ENCODE measurements at regions not wholly inside any gene's neighbourhood (a gene's known extent, or its start where the extent isn't known, plus 50 kb on each side); places are given as distances from the start of the nearest gene placed in this dataset.
"Not testable (repeated sequence)": the region's sequence is repeated elsewhere in the genome, so short reads cannot be mapped to it uniquely, and the experiment has no call there.

DNA sequence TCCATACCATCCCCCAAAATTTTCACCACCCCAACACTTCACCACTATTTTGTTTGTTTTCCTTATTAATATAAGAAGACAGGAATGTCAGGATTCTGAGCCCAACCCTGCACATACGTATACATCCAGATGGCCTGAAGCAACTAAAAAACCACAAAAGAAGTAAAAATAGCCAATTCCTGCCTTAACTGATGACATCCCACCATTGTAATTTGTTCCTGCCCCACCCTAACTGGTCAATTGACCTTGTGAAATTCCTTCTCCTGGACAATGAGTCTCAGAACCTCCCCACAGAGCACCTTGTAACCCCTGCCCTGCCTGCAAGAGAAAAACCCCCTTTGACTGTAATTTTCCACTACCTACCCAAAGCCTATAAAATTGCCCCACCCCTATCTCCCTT lies 132.5 kb downstream of the ZNF675 start:
- intact Hi-C loops (cut with DNase I), result no loop called here
- no peak for DNase-seq
- Histone ChIP-seq H3K4me1 (no peaks in the 10 kb centered on the region), H3K36me3 (no peaks in the 10 kb centered on the region), H3K4me3 (no peak overlapping the region), H3K9me3 (no peaks in the 10 kb centered on the region), H3K27me3 (no peaks in the 10 kb centered on the region), H3K27ac (no peak overlapping the region)
- ATAC-seq, result no peak
- TF ChIP-seq, protein P1, sequence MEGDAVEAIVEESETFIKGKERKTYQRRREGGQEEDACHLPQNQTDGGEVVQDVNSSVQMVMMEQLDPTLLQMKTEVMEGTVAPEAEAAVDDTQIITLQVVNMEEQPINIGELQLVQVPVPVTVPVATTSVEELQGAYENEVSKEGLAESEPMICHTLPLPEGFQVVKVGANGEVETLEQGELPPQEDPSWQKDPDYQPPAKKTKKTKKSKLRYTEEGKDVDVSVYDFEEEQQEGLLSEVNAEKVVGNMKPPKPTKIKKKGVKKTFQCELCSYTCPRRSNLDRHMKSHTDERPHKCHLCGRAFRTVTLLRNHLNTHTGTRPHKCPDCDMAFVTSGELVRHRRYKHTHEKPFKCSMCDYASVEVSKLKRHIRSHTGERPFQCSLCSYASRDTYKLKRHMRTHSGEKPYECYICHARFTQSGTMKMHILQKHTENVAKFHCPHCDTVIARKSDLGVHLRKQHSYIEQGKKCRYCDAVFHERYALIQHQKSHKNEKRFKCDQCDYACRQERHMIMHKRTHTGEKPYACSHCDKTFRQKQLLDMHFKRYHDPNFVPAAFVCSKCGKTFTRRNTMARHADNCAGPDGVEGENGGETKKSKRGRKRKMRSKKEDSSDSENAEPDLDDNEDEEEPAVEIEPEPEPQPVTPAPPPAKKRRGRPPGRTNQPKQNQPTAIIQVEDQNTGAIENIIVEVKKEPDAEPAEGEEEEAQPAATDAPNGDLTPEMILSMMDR (IDR thresholded peaks at IDR 0.05), result no peak

DNA sequence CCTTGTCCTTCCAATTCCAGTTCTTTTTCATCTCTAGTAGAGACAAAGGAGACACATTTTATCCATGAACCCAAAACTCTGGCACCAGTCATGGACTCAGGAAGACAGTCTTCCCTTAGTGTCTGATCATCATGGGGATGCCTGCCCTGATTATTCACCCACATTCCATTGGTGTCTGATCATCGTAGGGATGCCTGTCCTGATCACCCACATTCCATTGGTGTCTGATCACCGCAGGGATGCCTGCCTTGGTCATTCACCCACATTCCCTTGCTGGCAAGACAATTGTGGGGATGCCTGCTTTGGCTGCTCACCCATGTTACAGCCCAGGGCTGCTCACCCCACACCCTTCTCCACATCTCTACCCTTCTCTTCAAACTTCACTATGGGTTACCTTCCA lies 136.9 kb downstream of the ZNF675 start:
- H3K36me3 ChIP-seq; H3K27ac ChIP-seq; H3K4me1 ChIP-seq; DNase-seq; intact Hi-C loops (cut with DNase I); H3K9me3 ChIP-seq; H3K27me3 ChIP-seq; H3K4me3 ChIP-seq; ATAC-seq: not testable (repeated sequence)

GRCh38 chr19:23547816-23548430 lies 139.1 kb downstream of the ZNF675 start:
- Histone ChIP-seq H3K4me1 (no peaks in the 10 kb centered on the region), H3K27ac (no peak overlapping the region), H3K9me3 (no peaks in the 10 kb centered on the region), H3K36me3 (no peaks in the 10 kb centered on the region), H3K4me3 (no peak overlapping the region), H3K27me3 (no peaks in the 10 kb centered on the region)
- intact Hi-C loops (cut with DNase I), result no loop called here
- TF ChIP-seq, protein P1 (IDR thresholded peaks at IDR 0.05), result no peak
- ATAC-seq (no peak), DNase-seq (no peak)

DNA sequence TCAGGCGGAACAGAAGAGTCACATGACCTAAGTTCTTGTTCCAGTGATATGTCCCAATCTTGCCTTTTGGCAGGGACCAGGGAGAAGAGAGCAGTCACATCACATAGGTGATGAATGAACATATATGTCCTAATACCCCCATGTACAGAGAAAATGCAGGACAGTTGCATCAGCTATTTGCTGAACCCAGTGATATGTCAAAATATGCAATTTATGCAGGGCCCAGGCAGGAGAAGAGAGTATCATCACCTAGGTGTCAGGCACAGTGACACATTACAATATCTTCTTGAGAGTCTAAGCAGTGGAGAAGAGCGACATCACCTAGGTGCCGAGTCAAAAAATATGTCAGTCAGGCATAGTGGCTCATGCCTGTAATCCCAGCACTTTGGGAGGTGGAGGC lies 139.9 kb downstream of the ZNF675 start:
- Histone ChIP-seq H3K9me3 (no peaks in the 10 kb centered on the region), H3K4me1 (no peaks in the 10 kb centered on the region), H3K36me3 (no peaks in the 10 kb centered on the region), H3K27ac (no peak overlapping the region), H3K4me3 (no peak overlapping the region), H3K27me3 (no peaks in the 10 kb centered on the region)
- TF ChIP-seq, protein P1 (IDR thresholded peaks at IDR 0.05), result no peak
- DNase-seq, result no peak
- intact Hi-C loops (cut with DNase I), result no loop called here
- ATAC-seq, result no peak

DNA sequence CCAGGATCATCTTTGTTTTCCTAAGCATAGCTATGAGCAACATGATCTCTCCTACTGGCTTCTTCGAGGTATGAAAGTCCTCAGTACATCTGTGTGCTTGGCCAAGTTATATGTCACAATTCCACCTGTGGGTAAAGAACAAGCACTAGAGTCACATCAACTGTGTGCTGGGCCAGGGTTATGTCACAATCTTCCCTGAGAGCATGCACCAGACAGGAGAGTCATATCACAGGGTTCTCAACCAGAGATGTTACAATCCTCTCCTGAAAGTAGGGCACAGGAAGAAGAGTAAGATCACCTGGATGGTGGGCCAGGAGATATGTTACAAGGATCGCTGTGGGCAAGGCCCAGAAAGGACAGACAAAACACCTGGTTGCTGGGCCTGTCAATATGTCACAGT lies 143.7 kb downstream of the ZNF675 start:
- Histone ChIP-seq H3K9me3 (no peaks in the 10 kb centered on the region), H3K27ac (no peak overlapping the region), H3K36me3 (no peaks in the 10 kb centered on the region), H3K4me1 (no peaks in the 10 kb centered on the region), H3K4me3 (no peak overlapping the region), H3K27me3 (no peaks in the 10 kb centered on the region)
- DNase-seq (no peak), ATAC-seq (no peak)
- intact Hi-C loops (cut with DNase I), result no loop called here
- TF ChIP-seq, protein P1 (IDR thresholded peaks at IDR 0.05), result no peak

- Histone ChIP-seq H3K36me3 (no peaks in the 10 kb centered on the region), H3K9me3 (no peaks in the 10 kb centered on the region), H3K27ac (no peak overlapping the region), H3K4me3 (no peak overlapping the region), H3K27me3 (no peaks in the 10 kb centered on the region), H3K4me1 (no peaks in the 10 kb centered on the region)
- TF ChIP-seq, protein P1 (IDR thresholded peaks at IDR 0.05), result no peak
- no peak for ATAC-seq
- intact Hi-C loops (cut with DNase I), result no loop called here
- no peak for DNase-seq
Observed at GRCh38 chr19:23542562-23542961, 144.4 kb downstream of the ZNF675 start.

Data from upper lobe of right lung (tissue), 1 donor.